B cell (primary cell): ENCODE measurements at regions not wholly inside any gene's neighbourhood (a gene's known extent, or its start where the extent isn't known, plus 50 kb on each side); places are given as distances from the start of the nearest gene placed in this dataset.

Experiments used
- EZH2 ChIP-seq: IDR thresholded peaks from 2 replicates; pipeline ENCODE4 v1.6.1; 2012; ENCODE audit warnings: borderline replicate concordance, low read depth, mild to moderate bottlenecking, moderate library complexity, low read length; ENCODE audit not compliant: insufficient read depth, poor library complexity, severe bottlenecking
- TF ChIP-seq, protein P1 (sequence below): fragments of 200-600 bp; IDR thresholded peaks from one replicate; pipeline ENCODE4 v1.8.0; 2022; ENCODE audit warnings: antibody characterized with exemption, mild to moderate bottlenecking

DNA sequence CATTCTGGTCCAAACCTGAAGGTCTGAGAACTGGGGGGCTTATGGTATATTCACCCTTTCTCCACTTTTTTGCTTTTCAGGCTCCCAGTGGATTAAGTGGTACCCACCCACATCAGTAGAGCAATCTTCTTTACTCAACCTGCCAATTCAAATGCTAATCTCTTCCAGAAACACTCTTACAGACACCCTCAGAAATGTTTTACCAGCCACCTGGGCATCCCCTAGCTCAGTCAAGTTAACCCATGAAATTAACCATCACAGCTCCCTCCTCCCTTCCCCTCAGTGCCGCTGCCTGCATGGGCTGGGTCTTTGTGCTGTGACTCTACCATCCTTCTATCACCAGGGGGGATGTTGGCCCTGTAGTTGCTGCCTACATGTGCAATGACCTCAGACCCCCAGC lies 398.7 kb downstream of the BUD13 start:
- TF ChIP-seq, protein P1, sequence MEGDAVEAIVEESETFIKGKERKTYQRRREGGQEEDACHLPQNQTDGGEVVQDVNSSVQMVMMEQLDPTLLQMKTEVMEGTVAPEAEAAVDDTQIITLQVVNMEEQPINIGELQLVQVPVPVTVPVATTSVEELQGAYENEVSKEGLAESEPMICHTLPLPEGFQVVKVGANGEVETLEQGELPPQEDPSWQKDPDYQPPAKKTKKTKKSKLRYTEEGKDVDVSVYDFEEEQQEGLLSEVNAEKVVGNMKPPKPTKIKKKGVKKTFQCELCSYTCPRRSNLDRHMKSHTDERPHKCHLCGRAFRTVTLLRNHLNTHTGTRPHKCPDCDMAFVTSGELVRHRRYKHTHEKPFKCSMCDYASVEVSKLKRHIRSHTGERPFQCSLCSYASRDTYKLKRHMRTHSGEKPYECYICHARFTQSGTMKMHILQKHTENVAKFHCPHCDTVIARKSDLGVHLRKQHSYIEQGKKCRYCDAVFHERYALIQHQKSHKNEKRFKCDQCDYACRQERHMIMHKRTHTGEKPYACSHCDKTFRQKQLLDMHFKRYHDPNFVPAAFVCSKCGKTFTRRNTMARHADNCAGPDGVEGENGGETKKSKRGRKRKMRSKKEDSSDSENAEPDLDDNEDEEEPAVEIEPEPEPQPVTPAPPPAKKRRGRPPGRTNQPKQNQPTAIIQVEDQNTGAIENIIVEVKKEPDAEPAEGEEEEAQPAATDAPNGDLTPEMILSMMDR = no peak
- no peak for TF ChIP-seq EZH2
